A673 (cell line): ENCODE measurements at regions not wholly inside any gene's neighbourhood (a gene's known extent, or its start where the extent isn't known, plus 50 kb on each side); places are given as distances from the start of the nearest gene placed in this dataset.

Experiments used
- BruUV-seq: library from RNA; stranded (reverse); fragments of 400-500 nt; replicated peaks from 2 replicates; lab custom pipeline; 2021; lab: Mats Ljungman, UMichigan
- CTCF ChIA-PET: fragments of 300-600 bp; sonication (Branson Sonifier 250); formaldehyde crosslinking; loops from one replicate; lab custom pipeline; 2022; ENCODE audit warnings: antibody characterized with exemption; lab: Charles Lee
- POLR2A ChIA-PET: fragments of 300-600 bp; sonication (Branson Sonifier 250); formaldehyde crosslinking; loops from one replicate; lab custom pipeline; 2022; ENCODE audit warnings: antibody characterized with exemption; ENCODE audit not compliant: low non-redundant PET; lab: Charles Lee
- DNase-seq: peaks from one replicate; pipeline ENCODE4 v3.0.0-alpha.2; 2015; ENCODE audit warnings: low spot score
- H3K27ac ChIP-seq: fragments of 200-600 bp; sonication (generic); 2 replicates; pipeline ENCODE4 v1.5.1; 2016; ENCODE audit warnings: mixed run types, low read depth, mild to moderate bottlenecking, mixed read lengths, antibody characterized with exemption, low read length; ENCODE audit not compliant: poor library complexity, severe bottlenecking
- H3K27me3 ChIP-seq: fragments of 200-600 bp; sonication (generic); replicated peaks from 2 replicates; pipeline ENCODE4 v1.6.1; 2017; ENCODE audit warnings: mixed run types, low read depth, mild to moderate bottlenecking, mixed read lengths, antibody characterized with exemption, low read length; ENCODE audit not compliant: insufficient read depth, poor library complexity
- H3K36me3 ChIP-seq: fragments of 200-600 bp; sonication (generic); 2 replicates; pipeline ENCODE4 v1.6.1; 2016; ENCODE audit warnings: mixed run types, mild to moderate bottlenecking, mixed read lengths, antibody characterized with exemption, low read length; ENCODE audit not compliant: insufficient read depth, poor library complexity, severe bottlenecking
- H3K4me1 ChIP-seq: fragments of 200-600 bp; sonication (generic); 2 replicates; pipeline ENCODE4 v1.6.1; 2017; ENCODE audit warnings: mixed run types, mild to moderate bottlenecking, mixed read lengths, antibody characterized with exemption, low read length; ENCODE audit not compliant: insufficient read depth, poor library complexity, severe bottlenecking
- H3K4me3 ChIP-seq: fragments of 200-600 bp; sonication (generic); 2 replicates; pipeline ENCODE4 v1.5.1; 2016; ENCODE audit warnings: low read depth, mixed run types, mild to moderate bottlenecking, mixed read lengths, low read length; ENCODE audit not compliant: poor library complexity, severe bottlenecking
- H3K9me3 ChIP-seq: fragments of 200-600 bp; sonication (generic); 2 replicates; pipeline ENCODE4 v1.6.1; 2016; ENCODE audit warnings: mixed run types, low read depth, mild to moderate bottlenecking, mixed read lengths, antibody characterized with exemption, low read length; ENCODE audit not compliant: poor library complexity, severe bottlenecking
- EZH2 ChIP-seq: fragments of 200-600 bp; sonication (generic); IDR thresholded peaks from 2 replicates; pipeline ENCODE4 v1.6.1; 2017; ENCODE audit warnings: borderline replicate concordance, low read depth, mild to moderate bottlenecking, mixed read lengths, antibody characterized with exemption, low read length; ENCODE audit not compliant: poor library complexity, severe bottlenecking
- intact Hi-C: fragments of 100-400 bp; cut with micrococcal nuclease; formaldehyde crosslinking; loops from one replicate; pipeline ENCODE4 v1.10.0; 2022; ENCODE audit not compliant: unreplicated experiment
- TF ChIP-seq, protein P1 (sequence below): fragments of 300-800, 200-600 bp; sonication (generic); conservative IDR thresholded peaks from 2 replicates; pipeline ENCODE4 v1.5.1; 2017; ENCODE audit warnings: low read depth, mild to moderate bottlenecking, antibody characterized with exemption, low read length, moderate library complexity, mixed read lengths

DNA sequence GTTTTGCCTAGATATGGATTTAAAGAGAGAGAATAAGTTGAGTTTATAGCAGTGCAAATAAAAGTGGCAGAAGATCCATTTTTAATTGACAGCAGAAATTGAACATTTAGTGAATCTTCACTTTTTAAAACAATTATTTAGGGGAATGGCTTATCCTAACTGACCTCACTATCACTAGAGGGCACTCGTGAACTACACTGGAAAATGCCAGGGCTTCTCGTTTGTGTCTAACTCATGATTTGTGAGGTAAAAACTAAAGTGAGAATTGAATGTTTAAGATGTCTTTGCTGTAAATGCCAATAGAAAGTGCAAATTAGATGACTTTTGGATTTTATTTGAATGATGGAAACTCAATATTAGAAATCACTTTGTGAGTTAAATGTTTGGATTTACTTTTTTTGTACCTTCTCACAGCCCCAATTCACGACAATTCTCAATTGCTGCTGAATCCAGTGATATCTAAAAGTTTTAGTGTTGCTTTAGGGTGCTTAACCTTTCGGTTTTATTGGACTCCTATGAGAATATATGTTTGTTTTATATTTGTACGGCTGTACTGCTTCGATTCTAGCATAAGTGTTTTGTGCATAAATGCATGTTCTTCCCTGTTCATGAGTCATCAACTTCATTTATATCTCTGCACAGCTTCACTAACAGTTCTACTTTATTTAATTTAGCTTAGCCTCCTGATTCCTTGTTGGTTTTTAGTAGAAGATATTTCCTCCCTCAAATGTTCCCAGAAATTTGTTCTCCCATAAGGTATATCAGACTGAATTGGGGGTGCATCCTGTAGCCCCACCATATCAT, 462.1 kb downstream of the MFSD1 start:
- H3K27me3 ChIP-seq, result peaks cover 16% of the 10 kb centered on the region
- no peak for TF ChIP-seq EZH2
- TF ChIP-seq, protein P1, sequence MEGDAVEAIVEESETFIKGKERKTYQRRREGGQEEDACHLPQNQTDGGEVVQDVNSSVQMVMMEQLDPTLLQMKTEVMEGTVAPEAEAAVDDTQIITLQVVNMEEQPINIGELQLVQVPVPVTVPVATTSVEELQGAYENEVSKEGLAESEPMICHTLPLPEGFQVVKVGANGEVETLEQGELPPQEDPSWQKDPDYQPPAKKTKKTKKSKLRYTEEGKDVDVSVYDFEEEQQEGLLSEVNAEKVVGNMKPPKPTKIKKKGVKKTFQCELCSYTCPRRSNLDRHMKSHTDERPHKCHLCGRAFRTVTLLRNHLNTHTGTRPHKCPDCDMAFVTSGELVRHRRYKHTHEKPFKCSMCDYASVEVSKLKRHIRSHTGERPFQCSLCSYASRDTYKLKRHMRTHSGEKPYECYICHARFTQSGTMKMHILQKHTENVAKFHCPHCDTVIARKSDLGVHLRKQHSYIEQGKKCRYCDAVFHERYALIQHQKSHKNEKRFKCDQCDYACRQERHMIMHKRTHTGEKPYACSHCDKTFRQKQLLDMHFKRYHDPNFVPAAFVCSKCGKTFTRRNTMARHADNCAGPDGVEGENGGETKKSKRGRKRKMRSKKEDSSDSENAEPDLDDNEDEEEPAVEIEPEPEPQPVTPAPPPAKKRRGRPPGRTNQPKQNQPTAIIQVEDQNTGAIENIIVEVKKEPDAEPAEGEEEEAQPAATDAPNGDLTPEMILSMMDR, result peak; percentile 68
- peak; percentile 48 for DNase-seq
- POLR2A ChIA-PET, result no interaction called here
- CTCF ChIA-PET, result interaction anchor here (1.2 kb wide), 1 partner anchor 541 kb away, joined by 3 read pairs; no protein-coding TSS in a partner anchor
- BruUV-seq, result no TSS peak
- H3K4me1 ChIP-seq, result no peaks in the 10 kb centered on the region
- H3K9me3 ChIP-seq, result no peaks in the 10 kb centered on the region
- H3K36me3 ChIP-seq, result no peaks in the 10 kb centered on the region
- no peak overlapping the region for H3K4me3 ChIP-seq
- no peak overlapping the region for H3K27ac ChIP-seq
- intact Hi-C loops, result loop anchor here (2.0 kb wide), 3 partner anchors 323 to 743 kb away; no protein-coding TSS in a partner anchor

DNA sequence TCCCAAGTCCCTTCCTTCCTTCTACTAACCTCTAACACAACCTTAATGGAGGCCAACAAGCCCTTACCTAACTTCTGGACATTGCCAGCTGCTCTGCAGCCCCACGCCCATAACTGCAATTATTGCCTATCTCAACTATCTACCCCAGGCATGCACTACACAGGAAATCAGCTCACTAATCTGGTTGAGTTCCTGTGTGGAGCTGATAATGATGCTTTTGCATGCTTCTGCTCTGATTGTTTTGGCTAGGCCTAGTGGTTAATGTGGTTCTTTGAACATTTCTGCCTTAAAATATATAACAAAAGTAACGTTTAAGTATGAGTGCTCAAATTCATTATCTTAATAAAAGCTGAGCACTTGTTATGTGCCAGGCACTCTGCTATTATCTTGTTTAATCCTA, 463.9 kb downstream of the MFSD1 start:
- ChIA-PET POLR2A (no interaction called here), CTCF (no interaction called here)
- TF ChIP-seq, protein P1, result no peak
- no peak for TF ChIP-seq EZH2
- no peak overlapping the region for H3K4me3 ChIP-seq
- H3K27ac ChIP-seq, result no peak overlapping the region
- H3K36me3 ChIP-seq, result no peaks in the 10 kb centered on the region
- no TSS peak for BruUV-seq
- H3K4me1 ChIP-seq, result no peaks in the 10 kb centered on the region
- H3K9me3 ChIP-seq, result no peaks in the 10 kb centered on the region
- peaks cover 11% of the 10 kb centered on the region for H3K27me3 ChIP-seq
- DNase-seq, result peak; percentile 4
- intact Hi-C loops, result no loop called here

DNA sequence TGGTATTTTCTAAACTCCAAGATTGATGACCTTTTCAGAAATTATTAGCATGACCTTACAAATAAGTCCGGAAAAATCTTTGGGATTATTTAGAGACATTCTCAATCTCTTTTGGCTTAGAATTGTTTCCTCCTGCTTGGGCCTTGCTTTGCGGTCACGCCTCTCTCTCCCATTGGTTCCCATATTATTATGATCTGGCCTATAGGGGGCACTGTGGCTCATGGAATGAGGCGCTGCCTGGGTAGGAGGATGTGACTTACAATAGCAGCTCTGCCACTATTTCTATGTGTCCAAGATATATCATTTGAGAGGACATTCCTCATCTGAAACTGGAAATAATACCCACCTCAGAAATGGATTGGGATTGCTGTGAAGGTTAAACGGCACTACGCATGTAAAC, 464.9 kb downstream of the MFSD1 start:
- BruUV-seq, result no TSS peak
- Histone ChIP-seq H3K27me3 (peaks cover 6% of the 10 kb centered on the region), H3K9me3 (no peaks in the 10 kb centered on the region), H3K36me3 (no peaks in the 10 kb centered on the region), H3K27ac (no peak overlapping the region), H3K4me1 (no peaks in the 10 kb centered on the region), H3K4me3 (no peak overlapping the region)
- ChIA-PET POLR2A (no interaction called here), CTCF (no interaction called here)
- peak; percentile 63 for DNase-seq
- TF ChIP-seq, protein P1, result peak; percentile 69
- no peak for TF ChIP-seq EZH2
- intact Hi-C loops, result no loop called here
